ENCODE measurements at regions not wholly inside any gene's neighbourhood (a gene's known extent, or its start where the extent isn't known, plus 50 kb on each side); places are given as distances from the start of the nearest gene placed in this dataset.

DNA sequence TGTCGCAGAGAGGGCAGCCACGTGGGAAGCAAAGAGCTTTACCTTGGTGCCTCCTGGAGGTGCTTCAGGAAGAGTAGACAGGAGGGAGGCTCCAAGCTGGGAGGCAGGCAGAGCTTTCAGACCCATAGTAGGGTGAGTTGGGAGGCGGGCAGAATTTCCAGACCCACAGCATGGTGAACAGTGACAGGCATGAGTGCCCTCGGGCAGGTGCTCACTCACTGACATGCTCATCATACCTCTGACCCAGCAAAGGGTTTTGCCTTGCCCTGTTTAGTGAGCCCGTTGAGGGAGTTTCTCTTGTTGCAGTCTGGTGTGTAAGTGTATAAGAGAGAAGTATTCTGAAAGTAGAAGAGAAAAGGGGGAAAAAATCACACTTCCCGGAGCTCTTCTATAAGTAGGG is 86.4 kb upstream of the NTM start:
- no peak overlapping the region for H3K4me3 Mint-ChIP-seq
- TF ChIP-seq, protein P1, sequence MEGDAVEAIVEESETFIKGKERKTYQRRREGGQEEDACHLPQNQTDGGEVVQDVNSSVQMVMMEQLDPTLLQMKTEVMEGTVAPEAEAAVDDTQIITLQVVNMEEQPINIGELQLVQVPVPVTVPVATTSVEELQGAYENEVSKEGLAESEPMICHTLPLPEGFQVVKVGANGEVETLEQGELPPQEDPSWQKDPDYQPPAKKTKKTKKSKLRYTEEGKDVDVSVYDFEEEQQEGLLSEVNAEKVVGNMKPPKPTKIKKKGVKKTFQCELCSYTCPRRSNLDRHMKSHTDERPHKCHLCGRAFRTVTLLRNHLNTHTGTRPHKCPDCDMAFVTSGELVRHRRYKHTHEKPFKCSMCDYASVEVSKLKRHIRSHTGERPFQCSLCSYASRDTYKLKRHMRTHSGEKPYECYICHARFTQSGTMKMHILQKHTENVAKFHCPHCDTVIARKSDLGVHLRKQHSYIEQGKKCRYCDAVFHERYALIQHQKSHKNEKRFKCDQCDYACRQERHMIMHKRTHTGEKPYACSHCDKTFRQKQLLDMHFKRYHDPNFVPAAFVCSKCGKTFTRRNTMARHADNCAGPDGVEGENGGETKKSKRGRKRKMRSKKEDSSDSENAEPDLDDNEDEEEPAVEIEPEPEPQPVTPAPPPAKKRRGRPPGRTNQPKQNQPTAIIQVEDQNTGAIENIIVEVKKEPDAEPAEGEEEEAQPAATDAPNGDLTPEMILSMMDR (IDR thresholded peaks at IDR 0.05; ENCODE audit: unreplicated experiment in 3 of 3) = no peak
- H3K4me1 Mint-ChIP-seq = no peaks in the 10 kb centered on the region
- H3K27me3 Mint-ChIP-seq (ENCODE audit: low read depth) = peaks cover 10% of the 10 kb centered on the region
- H3K9me3 Mint-ChIP-seq = no peaks in the 10 kb centered on the region
- no peaks in the 10 kb centered on the region for H3K36me3 Mint-ChIP-seq (ENCODE audit: low read depth)
- H3K27ac Mint-ChIP-seq = no peak overlapping the region

GRCh38 chr11:131288521-131289091 is 81.8 kb upstream of the NTM start:
- Mint-ChIP-seq H3K27ac (no peak overlapping the region), H3K27me3 (ENCODE audit: low read depth) (peaks cover 34% of the 10 kb centered on the region), H3K9me3 (no peaks in the 10 kb centered on the region), H3K4me1 (peaks cover 14% of the 10 kb centered on the region), H3K4me3 (no peak overlapping the region), H3K36me3 (ENCODE audit: low read depth) (no peaks in the 10 kb centered on the region)
- TF ChIP-seq, protein P1 (IDR thresholded peaks at IDR 0.05; ENCODE audit: unreplicated experiment in 3 of 3) = no peak

DNA sequence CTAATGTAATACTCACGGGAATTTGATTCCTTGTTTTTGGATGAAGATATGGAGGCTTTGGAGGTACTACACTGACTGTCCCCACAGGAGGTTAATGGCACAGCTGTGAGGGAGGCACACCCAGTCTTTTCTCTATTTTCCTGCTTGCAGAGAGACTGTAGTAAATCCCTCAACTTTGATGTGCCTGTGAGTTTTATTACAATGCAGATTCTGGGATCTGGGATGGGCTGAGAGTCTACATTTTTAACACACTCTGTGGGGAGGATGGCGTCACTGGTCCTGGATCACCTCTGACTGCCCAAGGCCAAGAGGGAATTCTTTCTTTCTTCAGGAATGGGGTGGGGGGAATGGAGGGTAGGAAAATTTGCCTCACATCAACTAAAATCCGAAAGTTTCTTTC is 80.2 kb upstream of the NTM start:
- Mint-ChIP-seq H3K36me3 (ENCODE audit: low read depth) (no peaks in the 10 kb centered on the region), H3K27ac (no peak overlapping the region), H3K4me3 (no peak overlapping the region), H3K27me3 (ENCODE audit: low read depth) (peaks cover 36% of the 10 kb centered on the region), H3K4me1 (peaks cover 14% of the 10 kb centered on the region), H3K9me3 (no peaks in the 10 kb centered on the region)
- TF ChIP-seq, protein P1 (IDR thresholded peaks at IDR 0.05; ENCODE audit: unreplicated experiment in 3 of 3) = no peak

- H3K9me3 Mint-ChIP-seq = no peaks in the 10 kb centered on the region
Measured at GRCh38 chr11:131295986-131296385, 74.4 kb upstream of the NTM start.

GRCh38 chr11:131297441-131297840 is 73.0 kb upstream of the NTM start:
- Mint-ChIP-seq H3K4me1 (peaks cover 4% of the 10 kb centered on the region), H3K4me3 (no peak overlapping the region), H3K27ac (no peak overlapping the region), H3K36me3 (ENCODE audit: low read depth) (no peaks in the 10 kb centered on the region), H3K27me3 (ENCODE audit: low read depth) (peaks cover 22% of the 10 kb centered on the region), H3K9me3 (no peaks in the 10 kb centered on the region)
- TF ChIP-seq, protein P1 (IDR thresholded peaks at IDR 0.05; ENCODE audit: unreplicated experiment in 3 of 3) = no peak

More at GRCh38 chr11:131295986-131296385, 74.4 kb upstream of the NTM start:
- peaks cover 7% of the 10 kb centered on the region for H3K4me1 Mint-ChIP-seq
- TF ChIP-seq, protein P1 (IDR thresholded peaks at IDR 0.05; ENCODE audit: unreplicated experiment in 3 of 3) = no peak
- H3K36me3 Mint-ChIP-seq (ENCODE audit: low read depth) = no peaks in the 10 kb centered on the region
- no peak overlapping the region for H3K27ac Mint-ChIP-seq
- H3K4me3 Mint-ChIP-seq = no peak overlapping the region
- H3K27me3 Mint-ChIP-seq (ENCODE audit: low read depth) = peaks cover 33% of the 10 kb centered on the region
